Brain microvascular endothelial cell (primary cell): ENCODE measurements at regions not wholly inside any gene's neighbourhood (a gene's known extent, or its start where the extent isn't known, plus 50 kb on each side); places are given as distances from the start of the nearest gene placed in this dataset.

Experiments
- DNase-seq: peaks from one replicate; pipeline ENCODE4 v3.0.0-alpha.2; 2020
- H3K27ac ChIP-seq: fragments of 250-450 bp; sonication (Bioruptor Pico); 2 replicates; pipeline ENCODE4 v1.5.1; 2020; ENCODE audit warnings: mild to moderate bottlenecking, moderate library complexity
- H3K27me3 ChIP-seq: fragments of 250-450 bp; sonication (Bioruptor Pico); replicated peaks from 2 replicates; pipeline ENCODE4 v1.5.1; 2020; ENCODE audit warnings: mild to moderate bottlenecking
- H3K36me3 ChIP-seq: fragments of 250-450 bp; sonication (Bioruptor Pico); replicated peaks from 2 replicates; pipeline ENCODE4 v1.5.1; 2020; ENCODE audit warnings: mild to moderate bottlenecking
- H3K4me3 ChIP-seq: 2 replicates; pipeline ENCODE4 v1.5.1; 2011; ENCODE audit warnings: low read depth, mild to moderate bottlenecking, control low read depth, low read length, moderate library complexity
- CTCF ChIP-seq: IDR thresholded peaks from 2 replicates; pipeline ENCODE4 v1.5.1; 2011; ENCODE audit warnings: low read depth, mild to moderate bottlenecking, moderate library complexity, low read length, control low read depth, inconsistent platforms; ENCODE audit errors: missing control alignments
- in situ Hi-C: cut with HindIII; loops from 2 replicates; pipeline ENCODE4 v1.10.0; 2017; ENCODE audit warnings: low sequenced_read_pairs, low pct_ligation_motif_present

DNA sequence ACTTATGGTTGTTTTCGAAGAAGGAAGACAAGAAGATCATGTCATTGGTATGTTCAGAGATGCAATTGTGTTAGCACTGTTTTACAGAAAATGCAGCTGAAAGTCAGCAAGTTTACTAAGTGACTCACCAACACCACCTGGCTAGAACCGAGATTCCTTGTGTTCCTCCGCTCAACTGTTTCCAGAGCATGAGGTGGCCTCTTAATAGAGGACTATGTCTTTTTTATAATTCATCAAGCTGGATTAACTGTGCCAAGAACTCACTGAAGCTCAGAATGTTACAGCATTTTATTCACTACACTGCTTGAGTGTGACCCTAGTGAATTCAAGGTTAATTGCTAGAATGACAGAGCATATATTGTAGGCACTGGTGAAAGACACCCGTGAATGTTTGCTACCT, 1573.5 kb upstream of the TENM3 start:
- no peak for DNase-seq
- H3K27ac ChIP-seq, result no peak overlapping the region
- no peak overlapping the region for H3K4me3 ChIP-seq
- in situ Hi-C loops, result no loop called here
- no peak for TF ChIP-seq CTCF
- no peaks in the 10 kb centered on the region for H3K27me3 ChIP-seq
- H3K36me3 ChIP-seq, result no peaks in the 10 kb centered on the region

DNA sequence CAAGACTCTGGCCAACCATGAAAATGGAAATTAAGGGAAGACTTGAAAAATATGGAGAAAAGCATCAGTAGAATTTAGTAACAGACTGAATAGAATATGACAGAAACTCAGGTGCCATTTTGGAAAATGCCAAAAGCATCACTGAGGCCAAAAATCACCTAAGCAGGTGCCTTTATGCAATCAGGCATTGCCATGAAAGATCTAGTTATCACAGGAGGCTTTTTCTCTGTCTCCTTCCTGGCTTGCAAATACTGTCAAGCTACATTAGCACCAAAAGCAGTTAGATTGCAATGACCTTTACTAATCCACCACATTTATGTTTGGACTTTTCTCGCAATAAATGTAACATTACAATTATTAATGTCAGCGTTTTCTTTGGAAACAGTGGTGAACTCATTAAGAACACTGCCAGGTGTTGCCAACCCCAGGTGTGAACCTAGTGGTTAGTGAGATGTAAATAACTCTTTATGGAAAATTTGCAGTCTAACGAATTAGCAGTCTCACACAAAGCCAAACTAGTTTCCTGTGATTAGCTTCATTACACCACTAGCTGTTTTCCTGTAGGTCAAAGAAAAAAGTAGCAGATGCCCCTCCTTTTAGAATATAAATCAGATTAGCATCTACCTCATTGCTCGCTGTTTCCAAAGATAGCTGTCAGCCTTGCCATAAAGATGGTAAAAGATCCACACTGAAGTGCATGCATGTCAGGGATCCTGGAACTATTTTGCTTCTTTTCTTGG, 1568.4 kb upstream of the TENM3 start:
- in situ Hi-C loops, result no loop called here
- no peak for TF ChIP-seq CTCF
- Histone ChIP-seq H3K27ac (no peak overlapping the region), H3K27me3 (no peaks in the 10 kb centered on the region), H3K36me3 (no peaks in the 10 kb centered on the region), H3K4me3 (no peak overlapping the region)
- DNase-seq, result no peak

DNA sequence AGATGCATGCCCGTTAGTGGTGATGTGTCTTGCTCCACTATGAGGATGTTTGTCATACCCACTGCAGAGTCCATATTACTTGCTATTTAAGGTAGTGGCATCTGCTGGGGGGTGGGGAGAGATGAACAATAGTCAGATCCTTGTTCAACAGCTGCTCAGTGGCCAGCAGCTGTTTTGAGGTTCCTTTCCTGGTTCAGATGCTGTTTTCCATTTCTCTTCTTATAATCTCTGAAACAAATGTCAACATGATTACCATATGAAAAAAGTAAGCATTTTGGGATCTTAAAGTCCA, 1567.9 kb upstream of the TENM3 start:
- H3K27me3 ChIP-seq, result no peaks in the 10 kb centered on the region
- in situ Hi-C loops, result no loop called here
- no peaks in the 10 kb centered on the region for H3K36me3 ChIP-seq

GRCh38 chr4:180680305-180680704, 1562.9 kb upstream of the TENM3 start:
- DNase-seq, result no peak
- in situ Hi-C loops, result no loop called here
- Histone ChIP-seq H3K27me3 (no peaks in the 10 kb centered on the region), H3K27ac (no peak overlapping the region), H3K36me3 (no peaks in the 10 kb centered on the region), H3K4me3 (no peak overlapping the region)
- TF ChIP-seq CTCF, result no peak

More for the DNA sequence above, 1567.9 kb upstream of the TENM3 start:
- TF ChIP-seq CTCF, result no peak
- H3K27ac ChIP-seq, result no peak overlapping the region
- no peak overlapping the region for H3K4me3 ChIP-seq
- no peak for DNase-seq

DNA sequence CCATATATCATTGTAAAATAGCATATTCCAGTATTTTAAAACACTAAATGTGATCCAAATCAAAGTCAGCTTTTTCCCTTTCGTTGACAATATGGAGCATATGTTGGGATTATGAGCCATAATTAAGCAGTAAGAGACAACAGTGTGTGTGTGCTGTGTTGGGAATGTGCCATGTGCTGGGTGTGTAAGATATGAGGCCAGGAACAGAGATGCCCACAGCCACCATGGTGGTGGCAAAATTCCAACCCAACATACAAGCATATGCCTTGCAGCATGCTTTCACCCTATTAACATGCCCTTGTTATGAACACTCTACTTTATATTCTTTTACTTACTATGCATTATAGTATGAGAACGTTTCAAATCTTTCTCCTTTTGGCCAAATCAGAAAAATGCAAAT, 1560.4 kb upstream of the TENM3 start:
- TF ChIP-seq CTCF, result no peak
- Histone ChIP-seq H3K27ac (no peak overlapping the region), H3K36me3 (no peaks in the 10 kb centered on the region), H3K27me3 (no peaks in the 10 kb centered on the region), H3K4me3 (no peak overlapping the region)
- no peak for DNase-seq
- in situ Hi-C loops, result no loop called here

DNA sequence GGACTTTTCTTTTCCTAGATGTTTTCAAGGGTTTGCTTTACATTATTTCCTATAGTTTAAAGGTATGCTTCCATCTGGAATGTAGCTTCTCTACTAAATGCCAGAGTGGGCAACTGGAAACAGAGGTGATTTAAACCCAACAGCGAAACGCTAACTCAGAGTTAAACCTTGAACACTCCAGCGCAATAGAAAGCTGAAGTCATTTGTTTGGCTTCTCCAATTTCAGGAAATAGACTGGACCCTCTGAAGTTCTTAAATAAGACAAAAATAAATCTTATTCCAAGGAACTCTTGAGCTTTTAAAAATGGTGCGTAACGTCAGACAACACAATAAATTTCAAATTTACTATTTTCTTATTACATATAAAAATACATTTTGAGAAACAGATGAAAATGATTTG, 1560.0 kb upstream of the TENM3 start:
- in situ Hi-C loops, result no loop called here
- H3K4me3 ChIP-seq, result no peak overlapping the region
- DNase-seq, result no peak
- no peaks in the 10 kb centered on the region for H3K27me3 ChIP-seq
- no peaks in the 10 kb centered on the region for H3K36me3 ChIP-seq
- TF ChIP-seq CTCF, result no peak
- H3K27ac ChIP-seq, result no peak overlapping the region
